KMS-11 (cell line): ENCODE measurements at regions not wholly inside any gene's neighbourhood (a gene's known extent, or its start where the extent isn't known, plus 50 kb on each side); places are given as distances from the start of the nearest gene placed in this dataset.

Experiments
- H2AFZ ChIP-seq: fragments of 200-600 bp; sonication (generic); 2 replicates; pipeline ENCODE4 v1.6.1; 2016; ENCODE audit warnings: antibody characterized with exemption, mixed run types, low read depth
- H3K27ac ChIP-seq: fragments of 200-600 bp; sonication (generic); 2 replicates; pipeline ENCODE4 v1.6.1; 2016; ENCODE audit warnings: mild to moderate bottlenecking, mixed run types
- H3K27me3 ChIP-seq: fragments of 200-600 bp; sonication (generic); 2 replicates; pipeline ENCODE4 v1.6.1; 2017; ENCODE audit warnings: mild to moderate bottlenecking, low read depth, mixed run types, moderate library complexity; ENCODE audit not compliant: insufficient read depth
- H3K36me3 ChIP-seq: fragments of 200-600 bp; sonication (generic); 2 replicates; pipeline ENCODE4 v1.6.1; 2017; ENCODE audit warnings: mild to moderate bottlenecking, mixed run types; ENCODE audit not compliant: insufficient read depth
- H3K4me1 ChIP-seq: fragments of 200-600 bp; sonication (generic); 2 replicates; pipeline ENCODE4 v1.6.1; 2016; ENCODE audit warnings: mild to moderate bottlenecking, low read depth, mixed run types; ENCODE audit not compliant: poor library complexity, severe bottlenecking
- H3K4me2 ChIP-seq: fragments of 200-600 bp; sonication (generic); 2 replicates; pipeline ENCODE4 v1.7.0; 2016; ENCODE audit warnings: mild to moderate bottlenecking, mixed run types
- H3K4me3 ChIP-seq: fragments of 200-600 bp; sonication (generic); IDR thresholded peaks from 2 replicates; pipeline ENCODE4 v1.6.1; 2017; ENCODE audit warnings: low read depth, low read length, mixed read lengths; ENCODE audit not compliant: insufficient read depth
- H3K79me2 ChIP-seq: fragments of 200-600 bp; sonication (generic); 2 replicates; pipeline ENCODE4 v1.6.1; 2016; ENCODE audit warnings: low read depth, mixed run types; ENCODE audit not compliant: insufficient read depth
- H3K9ac ChIP-seq: fragments of 200-600 bp; sonication (generic); 2 replicates; pipeline ENCODE4 v1.6.1; 2016; ENCODE audit warnings: mild to moderate bottlenecking, mixed run types
- H4K20me1 ChIP-seq: fragments of 200-600 bp; sonication (generic); 2 replicates; pipeline ENCODE4 v1.6.1; 2016; ENCODE audit warnings: mild to moderate bottlenecking, mixed run types; ENCODE audit not compliant: insufficient read depth
- CTCF ChIP-seq: fragments of 200-600 bp; sonication (generic); conservative IDR thresholded peaks from 2 replicates; pipeline ENCODE4 v1.6.1; 2017; ENCODE audit warnings: low read depth, mild to moderate bottlenecking, antibody characterized with exemption, low read length, moderate library complexity, mixed read lengths

- no peak overlapping the region for H3K9ac ChIP-seq
- H3K36me3 ChIP-seq: no peaks in the 10 kb centered on the region
- H3K27me3 ChIP-seq: no peaks in the 10 kb centered on the region
- no peak for TF ChIP-seq CTCF
- no peak overlapping the region for H3K27ac ChIP-seq
- H3K4me3 ChIP-seq: no peak overlapping the region
- no peak overlapping the region for H3K4me2 ChIP-seq
- H3K79me2 ChIP-seq: no peaks in the 10 kb centered on the region
- no peak overlapping the region for H2AFZ ChIP-seq
- no peaks in the 10 kb centered on the region for H4K20me1 ChIP-seq
- H3K4me1 ChIP-seq: peaks cover 16% of the 10 kb centered on the region
These were observed 1103.8 kb downstream of the TSN start for GRCh38 chr2:122859260-122859659.

DNA sequence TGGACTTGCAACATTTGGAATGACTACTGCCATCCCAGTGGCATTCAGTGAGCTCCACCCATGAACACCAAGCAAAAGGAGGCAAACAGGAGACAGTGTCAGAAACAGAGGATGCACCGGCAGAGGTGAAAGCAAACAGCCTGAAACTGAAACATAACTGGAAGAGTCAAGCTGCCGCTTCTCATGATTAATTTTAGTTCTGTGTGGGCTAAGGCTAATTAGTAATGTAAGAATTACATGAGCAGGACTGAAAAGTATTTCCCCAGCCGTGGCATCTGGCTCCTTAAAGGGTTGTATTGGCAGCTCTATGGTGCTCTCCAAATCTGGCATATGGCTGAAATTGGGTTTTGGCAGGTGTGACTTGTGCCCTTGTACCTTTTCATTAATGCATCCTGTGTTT, 1108.1 kb downstream of the TSN start:
- Histone ChIP-seq H4K20me1 (no peaks in the 10 kb centered on the region), H3K4me3 (no peak overlapping the region), H3K9ac (no peak overlapping the region), H3K4me1 (peaks cover 17% of the 10 kb centered on the region), H3K27ac (no peak overlapping the region), H3K4me2 (no peak overlapping the region), H3K27me3 (no peaks in the 10 kb centered on the region), H2AFZ (no peak overlapping the region), H3K36me3 (no peaks in the 10 kb centered on the region), H3K79me2 (no peaks in the 10 kb centered on the region)
- TF ChIP-seq CTCF: no peak

DNA sequence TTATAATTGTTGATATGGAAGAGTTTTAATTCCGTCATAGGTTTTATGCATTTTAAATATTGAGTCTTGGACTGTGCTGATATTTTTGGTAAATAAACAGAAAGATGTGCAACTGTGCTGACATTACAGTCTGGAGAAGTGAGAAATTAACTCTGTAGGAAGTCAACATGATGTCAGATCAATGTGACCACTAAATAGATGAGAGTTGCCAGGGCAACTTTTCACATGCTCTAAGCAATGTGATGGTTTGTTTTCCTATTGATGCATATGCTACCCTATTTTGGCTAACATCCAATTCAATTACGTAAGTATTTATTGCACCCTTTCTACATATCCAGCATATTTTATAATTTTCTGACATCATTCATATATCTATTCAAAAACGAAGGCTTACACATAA, 1109.3 kb downstream of the TSN start:
- Histone ChIP-seq H3K4me3 (no peak overlapping the region), H3K36me3 (no peaks in the 10 kb centered on the region), H3K27me3 (no peaks in the 10 kb centered on the region), H2AFZ (no peak overlapping the region), H3K4me2 (no peak overlapping the region), H3K27ac (no peak overlapping the region), H3K9ac (no peak overlapping the region), H3K4me1 (peaks cover 17% of the 10 kb centered on the region), H4K20me1 (no peaks in the 10 kb centered on the region), H3K79me2 (no peaks in the 10 kb centered on the region)
- no peak for TF ChIP-seq CTCF

GRCh38 chr2:122866095-122866494, 1110.6 kb downstream of the TSN start:
- Histone ChIP-seq H3K4me3 (no peak overlapping the region), H4K20me1 (no peaks in the 10 kb centered on the region), H3K27ac (no peak overlapping the region), H3K4me2 (no peak overlapping the region), H3K27me3 (no peaks in the 10 kb centered on the region), H3K79me2 (no peaks in the 10 kb centered on the region), H3K9ac (no peak overlapping the region), H3K4me1 (peaks cover 17% of the 10 kb centered on the region), H2AFZ (no peak overlapping the region), H3K36me3 (no peaks in the 10 kb centered on the region)
- no peak for TF ChIP-seq CTCF

GRCh38 chr2:122867941-122868340, 1112.5 kb downstream of the TSN start:
- no peaks in the 10 kb centered on the region for H3K79me2 ChIP-seq
- no peak overlapping the region for H3K4me2 ChIP-seq
- no peak overlapping the region for H3K27ac ChIP-seq
- H2AFZ ChIP-seq: no peak overlapping the region
- no peaks in the 10 kb centered on the region for H3K36me3 ChIP-seq
- peaks cover 15% of the 10 kb centered on the region for H3K4me1 ChIP-seq
- H3K4me3 ChIP-seq: no peak overlapping the region
- H4K20me1 ChIP-seq: no peaks in the 10 kb centered on the region
- H3K9ac ChIP-seq: no peak overlapping the region
- no peak for TF ChIP-seq CTCF
- no peaks in the 10 kb centered on the region for H3K27me3 ChIP-seq
